ENCODE measurements at regions not wholly inside any gene's neighbourhood (a gene's known extent, or its start where the extent isn't known, plus 50 kb on each side); places are given as distances from the start of the nearest gene placed in this dataset.
"Not testable (repeated sequence)": the region's sequence is repeated elsewhere in the genome, so short reads cannot be mapped to it uniquely, and the experiment has no call there.

- TF ChIP-seq, protein P1, sequence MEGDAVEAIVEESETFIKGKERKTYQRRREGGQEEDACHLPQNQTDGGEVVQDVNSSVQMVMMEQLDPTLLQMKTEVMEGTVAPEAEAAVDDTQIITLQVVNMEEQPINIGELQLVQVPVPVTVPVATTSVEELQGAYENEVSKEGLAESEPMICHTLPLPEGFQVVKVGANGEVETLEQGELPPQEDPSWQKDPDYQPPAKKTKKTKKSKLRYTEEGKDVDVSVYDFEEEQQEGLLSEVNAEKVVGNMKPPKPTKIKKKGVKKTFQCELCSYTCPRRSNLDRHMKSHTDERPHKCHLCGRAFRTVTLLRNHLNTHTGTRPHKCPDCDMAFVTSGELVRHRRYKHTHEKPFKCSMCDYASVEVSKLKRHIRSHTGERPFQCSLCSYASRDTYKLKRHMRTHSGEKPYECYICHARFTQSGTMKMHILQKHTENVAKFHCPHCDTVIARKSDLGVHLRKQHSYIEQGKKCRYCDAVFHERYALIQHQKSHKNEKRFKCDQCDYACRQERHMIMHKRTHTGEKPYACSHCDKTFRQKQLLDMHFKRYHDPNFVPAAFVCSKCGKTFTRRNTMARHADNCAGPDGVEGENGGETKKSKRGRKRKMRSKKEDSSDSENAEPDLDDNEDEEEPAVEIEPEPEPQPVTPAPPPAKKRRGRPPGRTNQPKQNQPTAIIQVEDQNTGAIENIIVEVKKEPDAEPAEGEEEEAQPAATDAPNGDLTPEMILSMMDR (IDR thresholded peaks at IDR 0.05; ENCODE audit: control extremely low read depth, extremely low read depth, low read depth, missing control alignments) = no peak
- ChIA-PET POLR2A (no interaction called here), CTCF (interaction anchor here (1.4 kb wide), 1 partner anchor 15 kb away, joined by 3 read pairs; no protein-coding TSS in a partner anchor)
- DNase-seq (ENCODE audit: extremely low spot score) = no peak
Observed at GRCh38 chr3:70618151-70618550, 305.7 kb upstream of the MDFIC2 start.

GRCh38 chr3:70617349-70617748 is 304.9 kb upstream of the MDFIC2 start:
- DNase-seq (ENCODE audit: extremely low spot score); POLR2A ChIA-PET: not testable (repeated sequence)
- CTCF ChIA-PET = interaction anchor here (1.1 to 1.2 kb wide), 2 partner anchors 17 to 22 kb away, joined by 3 to 4 read pairs; no protein-coding TSS in a partner anchor

DNA sequence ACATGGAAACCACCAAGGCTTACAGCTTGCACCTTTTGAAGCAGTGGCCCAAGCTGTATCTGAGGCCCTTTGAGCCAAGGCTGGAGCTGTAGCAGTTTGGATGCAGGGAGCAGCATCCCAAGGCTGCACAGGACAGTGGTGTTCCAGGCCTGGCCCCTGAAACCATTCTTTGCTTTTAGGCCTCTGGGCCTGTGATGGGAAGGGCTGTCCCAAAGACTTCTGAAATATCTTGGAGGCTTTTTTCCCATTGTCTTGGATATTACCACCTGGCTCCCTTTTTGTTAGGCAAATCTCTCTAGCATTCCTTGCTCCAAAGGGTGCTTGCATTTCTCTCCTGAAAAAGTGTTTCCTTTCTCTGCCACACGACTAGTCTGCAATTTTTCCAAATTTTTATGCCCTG is 302.8 kb upstream of the MDFIC2 start:
- TF ChIP-seq, protein P1 (IDR thresholded peaks at IDR 0.05; ENCODE audit: control extremely low read depth, extremely low read depth, low read depth, missing control alignments) = no peak
- ChIA-PET POLR2A (no interaction called here), CTCF (no interaction called here)
- DNase-seq (ENCODE audit: extremely low spot score) = no peak

- ChIA-PET POLR2A (no interaction called here), CTCF (no interaction called here)
- TF ChIP-seq, protein P1 (IDR thresholded peaks at IDR 0.05; ENCODE audit: control extremely low read depth, extremely low read depth, low read depth, missing control alignments) = no peak
- no peak for DNase-seq (ENCODE audit: extremely low spot score)
Observed at GRCh38 chr3:70614111-70614510, 301.7 kb upstream of the MDFIC2 start.

- ChIA-PET POLR2A (no interaction called here), CTCF (no interaction called here)
- DNase-seq (ENCODE audit: extremely low spot score) = no peak
- TF ChIP-seq, protein P1 (IDR thresholded peaks at IDR 0.05; ENCODE audit: control extremely low read depth, extremely low read depth, low read depth, missing control alignments) = no peak
Observed at GRCh38 chr3:70612920-70613319, 300.5 kb upstream of the MDFIC2 start.

DNA sequence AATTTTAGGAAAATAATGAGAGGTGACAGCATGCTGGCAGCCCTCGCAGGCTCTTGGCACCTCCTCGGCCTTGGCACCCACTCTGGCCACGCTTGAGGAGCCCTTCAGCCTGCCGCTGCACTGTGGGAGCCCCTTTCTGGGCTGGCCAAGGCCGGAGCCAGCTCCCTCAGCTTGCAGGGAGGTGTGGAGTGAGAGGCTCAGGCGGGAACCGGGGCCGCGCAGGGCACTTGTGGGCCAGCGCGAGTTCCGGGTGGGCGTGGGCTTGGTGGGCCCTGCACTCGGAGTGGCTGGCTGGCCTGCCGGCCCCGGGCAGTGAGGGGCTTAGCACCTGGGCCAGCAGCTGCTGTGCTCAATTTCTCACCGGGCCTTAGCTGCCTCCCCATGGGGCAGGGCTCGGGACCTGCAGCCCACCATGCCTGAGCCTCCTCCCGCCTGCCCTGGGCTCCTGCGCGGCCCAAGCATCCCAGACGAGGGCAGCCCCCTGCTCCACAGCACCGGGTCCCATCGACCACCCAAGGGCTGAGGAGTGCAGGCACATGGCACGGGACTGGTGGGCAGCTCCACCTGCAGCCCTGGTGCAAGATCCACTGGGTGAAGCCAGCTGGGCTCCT is 299.3 kb upstream of the MDFIC2 start:
- DNase-seq (ENCODE audit: extremely low spot score); POLR2A ChIA-PET; CTCF ChIA-PET: not testable (repeated sequence)

GRCh38 chr3:70608434-70608833 is 296.0 kb upstream of the MDFIC2 start:
- TF ChIP-seq, protein P1 (IDR thresholded peaks at IDR 0.05; ENCODE audit: control extremely low read depth, extremely low read depth, low read depth, missing control alignments) = no peak
- ChIA-PET POLR2A (no interaction called here), CTCF (interaction anchor here (1.1 kb wide), 1 partner anchor 13 kb away, joined by 3 read pairs; no protein-coding TSS in a partner anchor)
- no peak for DNase-seq (ENCODE audit: extremely low spot score)

DNA sequence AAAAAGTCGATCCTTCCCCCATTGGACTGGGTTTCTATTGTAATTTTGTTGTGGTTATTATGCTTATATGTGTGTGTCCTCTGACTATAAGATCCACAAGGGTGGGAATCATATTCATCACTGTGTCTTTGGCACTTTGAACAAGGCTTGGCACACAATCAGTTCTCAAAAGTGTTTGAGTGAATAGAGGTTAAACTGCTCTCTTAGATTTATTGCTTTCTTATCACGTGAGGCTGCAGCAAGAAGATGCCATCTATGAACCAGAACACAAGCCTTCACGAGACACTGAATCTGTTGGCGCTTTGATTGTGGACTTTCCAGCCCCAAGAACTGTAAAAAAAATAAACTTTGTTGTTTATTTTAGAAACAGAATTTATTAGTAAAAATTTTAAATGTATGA is 295.0 kb upstream of the MDFIC2 start:
- POLR2A ChIA-PET = no interaction called here
- TF ChIP-seq, protein P1 (IDR thresholded peaks at IDR 0.05; ENCODE audit: control extremely low read depth, extremely low read depth, low read depth, missing control alignments) = no peak
- DNase-seq (ENCODE audit: extremely low spot score) = no peak
- CTCF ChIA-PET = no interaction called here
